Esophagus squamous epithelium (tissue), 4 donors: ENCODE measurements at regions not wholly inside any gene's neighbourhood (a gene's known extent, or its start where the extent isn't known, plus 50 kb on each side); places are given as distances from the start of the nearest gene placed in this dataset.

Source experiments
- POLR2A ChIP-seq, 4 donors: fragments of 450-650 bp; IDR thresholded peaks; one replicate each; pipeline ENCODE4 v1.6.1; 2017; ENCODE audit warnings: antibody characterized with exemption in 4 of 4, mild to moderate bottlenecking in 4 of 4, moderate library complexity in 3 of 4
- TF ChIP-seq, protein P1 (sequence below), 6 experiments: fragments of 450-650 bp in 4 of 6; fragments of 200-600 bp in 2 of 6; sonication (generic) in 2 of 6; IDR thresholded peaks; one replicate each; pipeline ENCODE4 v1.5.1; 2016 to 2019; ENCODE audit warnings: antibody characterized with exemption in 6 of 6, mild to moderate bottlenecking in 4 of 6, moderate library complexity in 4 of 6

GRCh38 chr19:28983430-28983829 lies 229.5 kb downstream of the UQCRFS1 start:
- TF ChIP-seq, protein P1, sequence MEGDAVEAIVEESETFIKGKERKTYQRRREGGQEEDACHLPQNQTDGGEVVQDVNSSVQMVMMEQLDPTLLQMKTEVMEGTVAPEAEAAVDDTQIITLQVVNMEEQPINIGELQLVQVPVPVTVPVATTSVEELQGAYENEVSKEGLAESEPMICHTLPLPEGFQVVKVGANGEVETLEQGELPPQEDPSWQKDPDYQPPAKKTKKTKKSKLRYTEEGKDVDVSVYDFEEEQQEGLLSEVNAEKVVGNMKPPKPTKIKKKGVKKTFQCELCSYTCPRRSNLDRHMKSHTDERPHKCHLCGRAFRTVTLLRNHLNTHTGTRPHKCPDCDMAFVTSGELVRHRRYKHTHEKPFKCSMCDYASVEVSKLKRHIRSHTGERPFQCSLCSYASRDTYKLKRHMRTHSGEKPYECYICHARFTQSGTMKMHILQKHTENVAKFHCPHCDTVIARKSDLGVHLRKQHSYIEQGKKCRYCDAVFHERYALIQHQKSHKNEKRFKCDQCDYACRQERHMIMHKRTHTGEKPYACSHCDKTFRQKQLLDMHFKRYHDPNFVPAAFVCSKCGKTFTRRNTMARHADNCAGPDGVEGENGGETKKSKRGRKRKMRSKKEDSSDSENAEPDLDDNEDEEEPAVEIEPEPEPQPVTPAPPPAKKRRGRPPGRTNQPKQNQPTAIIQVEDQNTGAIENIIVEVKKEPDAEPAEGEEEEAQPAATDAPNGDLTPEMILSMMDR (IDR thresholded peaks at IDR 0.05) = no peak
- TF ChIP-seq POLR2A (IDR thresholded peaks at IDR 0.05) = no peak
